GM12892 (cell line): ENCODE measurements at regions not wholly inside any gene's neighbourhood (a gene's known extent, or its start where the extent isn't known, plus 50 kb on each side); places are given as distances from the start of the nearest gene placed in this dataset.

Source experiments
- POLR2A ChIP-seq: IDR thresholded peaks from 2 replicates; pipeline ENCODE4 v1.6.1; 2011; ENCODE audit warnings: low read depth, low read length, control low read depth
- POLR2AphosphoS5 ChIP-seq: IDR thresholded peaks from 2 replicates; pipeline ENCODE4 v1.6.1; 2011; ENCODE audit warnings: low read depth, low read length, control low read depth
- TAF1 ChIP-seq: IDR thresholded peaks from 2 replicates; pipeline ENCODE4 v1.6.1; 2011; ENCODE audit warnings: low read depth, mild to moderate bottlenecking, control low read depth, low read length, borderline replicate concordance

GRCh38 chr2:159854481-159854880 lies 56.5 kb upstream of the CD302 start:
- no peak for TF ChIP-seq POLR2A
- no peak for TF ChIP-seq POLR2AphosphoS5
- TF ChIP-seq TAF1, result no peak
